ENCODE measurements at regions not wholly inside any gene's neighbourhood (a gene's known extent, or its start where the extent isn't known, plus 50 kb on each side); places are given as distances from the start of the nearest gene placed in this dataset.

GRCh38 chr2:56082665-56083064 is 101.1 kb upstream of the CCDC85A start:
- H3K4me1 ChIP-seq (ENCODE audit: control insufficient read depth, insufficient read depth, low read length): no peaks in the 10 kb centered on the region
- no peak overlapping the region for H3K4me3 ChIP-seq (ENCODE audit: low read depth, low read length)
- ChIA-PET CTCF (interaction anchor here (0.6 kb wide), 1 partner anchor 58 kb away, joined by 3 read pairs; no protein-coding TSS in a partner anchor), POLR2A (no interaction called here)
- H3K27ac ChIP-seq (ENCODE audit: extremely low read depth, low read depth, low read length): no peak overlapping the region
- TF ChIP-seq, protein P1, sequence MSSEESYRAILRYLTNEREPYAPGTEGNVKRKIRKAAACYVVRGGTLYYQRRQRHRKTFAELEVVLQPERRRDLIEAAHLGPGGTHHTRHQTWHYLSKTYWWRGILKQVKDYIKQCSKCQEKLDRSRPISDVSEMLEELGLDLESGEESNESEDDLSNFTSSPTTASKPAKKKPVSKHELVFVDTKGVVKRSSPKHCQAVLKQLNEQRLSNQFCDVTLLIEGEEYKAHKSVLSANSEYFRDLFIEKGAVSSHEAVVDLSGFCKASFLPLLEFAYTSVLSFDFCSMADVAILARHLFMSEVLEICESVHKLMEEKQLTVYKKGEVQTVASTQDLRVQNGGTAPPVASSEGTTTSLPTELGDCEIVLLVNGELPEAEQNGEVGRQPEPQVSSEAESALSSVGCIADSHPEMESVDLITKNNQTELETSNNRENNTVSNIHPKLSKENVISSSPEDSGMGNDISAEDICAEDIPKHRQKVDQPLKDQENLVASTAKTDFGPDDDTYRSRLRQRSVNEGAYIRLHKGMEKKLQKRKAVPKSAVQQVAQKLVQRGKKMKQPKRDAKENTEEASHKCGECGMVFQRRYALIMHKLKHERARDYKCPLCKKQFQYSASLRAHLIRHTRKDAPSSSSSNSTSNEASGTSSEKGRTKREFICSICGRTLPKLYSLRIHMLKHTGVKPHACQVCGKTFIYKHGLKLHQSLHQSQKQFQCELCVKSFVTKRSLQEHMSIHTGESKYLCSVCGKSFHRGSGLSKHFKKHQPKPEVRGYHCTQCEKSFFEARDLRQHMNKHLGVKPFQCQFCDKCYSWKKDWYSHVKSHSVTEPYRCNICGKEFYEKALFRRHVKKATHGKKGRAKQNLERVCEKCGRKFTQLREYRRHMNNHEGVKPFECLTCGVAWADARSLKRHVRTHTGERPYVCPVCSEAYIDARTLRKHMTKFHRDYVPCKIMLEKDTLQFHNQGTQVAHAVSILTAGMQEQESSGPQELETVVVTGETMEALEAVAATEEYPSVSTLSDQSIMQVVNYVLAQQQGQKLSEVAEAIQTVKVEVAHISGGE (tag by site-specific recombination; conservative IDR thresholded peaks at IDR 0.05; ENCODE audit: low read depth): no peak
- TF ChIP-seq, protein P2, sequence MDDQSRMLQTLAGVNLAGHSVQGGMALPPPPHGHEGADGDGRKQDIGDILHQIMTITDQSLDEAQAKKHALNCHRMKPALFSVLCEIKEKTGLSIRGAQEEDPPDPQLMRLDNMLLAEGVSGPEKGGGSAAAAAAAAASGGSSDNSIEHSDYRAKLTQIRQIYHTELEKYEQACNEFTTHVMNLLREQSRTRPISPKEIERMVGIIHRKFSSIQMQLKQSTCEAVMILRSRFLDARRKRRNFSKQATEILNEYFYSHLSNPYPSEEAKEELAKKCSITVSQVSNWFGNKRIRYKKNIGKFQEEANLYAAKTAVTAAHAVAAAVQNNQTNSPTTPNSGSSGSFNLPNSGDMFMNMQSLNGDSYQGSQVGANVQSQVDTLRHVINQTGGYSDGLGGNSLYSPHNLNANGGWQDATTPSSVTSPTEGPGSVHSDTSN (CRISPR knock-in tag; IDR thresholded peaks at IDR 0.05): no peak
- TF ChIP-seq KLF9 (tag by site-specific recombination; IDR thresholded peaks at IDR 0.05; ENCODE audit: low read depth) (no peak), ZNF2 (tag by site-specific recombination; IDR thresholded peaks at IDR 0.05) (no peak), ZNF571 (tag by site-specific recombination; IDR thresholded peaks at IDR 0.05) (no peak), ZNF585B (tag by site-specific recombination; IDR thresholded peaks at IDR 0.05) (no peak)
- H3K36me3 ChIP-seq (ENCODE audit: control insufficient read depth in 2 of 2, insufficient read depth in 1 of 2, low read length in 2 of 2): no peaks in the 10 kb centered on the region
- no peaks in the 10 kb centered on the region for H3K9me3 ChIP-seq (ENCODE audit: control insufficient read depth, insufficient read depth, low read depth, low read length)

- H3K4me1 ChIP-seq (ENCODE audit: control insufficient read depth, insufficient read depth, low read length): no peaks in the 10 kb centered on the region
- H3K4me3 ChIP-seq (ENCODE audit: low read depth, low read length): no peak overlapping the region
- H3K36me3 ChIP-seq (ENCODE audit: control insufficient read depth in 2 of 2, insufficient read depth in 1 of 2, low read length in 2 of 2): no peaks in the 10 kb centered on the region
- TF ChIP-seq, protein P3, sequence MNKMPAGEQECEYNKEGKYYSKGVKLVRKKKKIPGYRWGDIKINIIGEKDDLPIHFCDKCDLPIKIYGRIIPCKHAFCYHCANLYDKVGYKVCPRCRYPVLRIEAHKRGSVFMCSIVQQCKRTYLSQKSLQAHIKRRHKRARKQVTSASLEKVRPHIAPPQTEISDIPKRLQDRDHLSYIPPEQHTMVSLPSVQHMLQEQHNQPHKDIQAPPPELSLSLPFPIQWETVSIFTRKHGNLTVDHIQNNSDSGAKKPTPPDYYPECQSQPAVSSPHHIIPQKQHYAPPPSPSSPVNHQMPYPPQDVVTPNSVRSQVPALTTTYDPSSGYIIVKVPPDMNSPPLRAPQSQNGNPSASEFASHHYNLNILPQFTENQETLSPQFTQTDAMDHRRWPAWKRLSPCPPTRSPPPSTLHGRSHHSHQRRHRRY (tag by site-specific recombination; IDR thresholded peaks at IDR 0.05): no peak
- TF ChIP-seq ZNF274 (IDR thresholded peaks at IDR 0.05; ENCODE audit: low read length): no peak
- TF ChIP-seq ZNF274 (tag by site-specific recombination; IDR thresholded peaks at IDR 0.05; ENCODE audit: borderline replicate concordance): no peak
- no peak for TF ChIP-seq HOXD13 (CRISPR knock-in tag; IDR thresholded peaks at IDR 0.05; ENCODE audit: borderline replicate concordance)
- TF ChIP-seq ZNF148 (tag by site-specific recombination; IDR thresholded peaks at IDR 0.05; ENCODE audit: borderline replicate concordance): no peak
- ChIA-PET POLR2A (no interaction called here), CTCF (interaction anchor here (0.6 kb wide), 1 partner anchor 23 kb away, joined by 3 read pairs; no protein-coding TSS in a partner anchor)
- no peaks in the 10 kb centered on the region for H3K9me3 ChIP-seq (ENCODE audit: control insufficient read depth, insufficient read depth, low read depth, low read length)
- H3K27ac ChIP-seq (ENCODE audit: extremely low read depth, low read depth, low read length): no peak overlapping the region
These were observed 99.5 kb upstream of the CCDC85A start for GRCh38 chr2:56084111-56084901.

DNA sequence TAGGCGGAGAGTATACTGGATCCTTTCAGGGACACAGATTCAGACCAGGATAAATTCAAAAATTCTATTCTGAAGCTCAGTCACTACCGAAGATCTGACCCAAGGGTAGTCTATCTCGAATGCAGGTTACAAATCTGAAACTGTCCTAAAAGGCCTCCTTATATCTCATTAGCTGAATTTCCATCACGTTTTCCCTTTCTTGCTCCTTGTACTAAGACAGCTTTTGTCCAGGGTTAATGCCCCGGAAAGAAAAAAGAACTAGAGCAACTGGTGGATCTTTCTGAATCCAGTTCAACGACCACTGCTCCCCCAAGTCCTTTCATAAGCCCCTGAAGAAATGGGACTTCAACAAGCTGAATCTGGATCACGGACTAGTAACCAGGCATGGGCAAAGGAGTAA is 97.5 kb upstream of the CCDC85A start:
- POLR2A ChIA-PET: no interaction called here
- TF ChIP-seq ZBTB44 (tag by site-specific recombination; IDR thresholded peaks at IDR 0.05) (no peak), ZSCAN23 (tag by site-specific recombination; IDR thresholded peaks at IDR 0.05) (no peak), ZNF404 (tag by site-specific recombination; IDR thresholded peaks at IDR 0.05) (no peak), ELK4 (IDR thresholded peaks at IDR 0.05; ENCODE audit: borderline replicate concordance, low read depth, low read length) (no peak), FEZF1 (tag by site-specific recombination; IDR thresholded peaks at IDR 0.05) (no peak), ZNF837 (tag by site-specific recombination; IDR thresholded peaks at IDR 0.05) (no peak), GLI2 (tag by site-specific recombination; IDR thresholded peaks at IDR 0.05; ENCODE audit: borderline replicate concordance, low read depth) (no peak)

More for the DNA sequence above, 97.5 kb upstream of the CCDC85A start:
- H3K4me1 ChIP-seq (ENCODE audit: control insufficient read depth, insufficient read depth, low read length): no peaks in the 10 kb centered on the region
- CTCF ChIA-PET: interaction anchor here (0.6 to 1.0 kb wide), 2 partner anchors 9 to 201 kb away, joined by 3 read pairs; no protein-coding TSS in a partner anchor
- no peak overlapping the region for H3K27ac ChIP-seq (ENCODE audit: extremely low read depth, low read depth, low read length)
- H3K36me3 ChIP-seq (ENCODE audit: control insufficient read depth in 2 of 2, insufficient read depth in 1 of 2, low read length in 2 of 2): no peaks in the 10 kb centered on the region
- no peaks in the 10 kb centered on the region for H3K9me3 ChIP-seq (ENCODE audit: control insufficient read depth, insufficient read depth, low read depth, low read length)
- no peak overlapping the region for H3K4me3 ChIP-seq (ENCODE audit: low read depth, low read length)
